ENCODE measurements at regions not wholly inside any gene's neighbourhood (a gene's known extent, or its start where the extent isn't known, plus 50 kb on each side); places are given as distances from the start of the nearest gene placed in this dataset.

DNA sequence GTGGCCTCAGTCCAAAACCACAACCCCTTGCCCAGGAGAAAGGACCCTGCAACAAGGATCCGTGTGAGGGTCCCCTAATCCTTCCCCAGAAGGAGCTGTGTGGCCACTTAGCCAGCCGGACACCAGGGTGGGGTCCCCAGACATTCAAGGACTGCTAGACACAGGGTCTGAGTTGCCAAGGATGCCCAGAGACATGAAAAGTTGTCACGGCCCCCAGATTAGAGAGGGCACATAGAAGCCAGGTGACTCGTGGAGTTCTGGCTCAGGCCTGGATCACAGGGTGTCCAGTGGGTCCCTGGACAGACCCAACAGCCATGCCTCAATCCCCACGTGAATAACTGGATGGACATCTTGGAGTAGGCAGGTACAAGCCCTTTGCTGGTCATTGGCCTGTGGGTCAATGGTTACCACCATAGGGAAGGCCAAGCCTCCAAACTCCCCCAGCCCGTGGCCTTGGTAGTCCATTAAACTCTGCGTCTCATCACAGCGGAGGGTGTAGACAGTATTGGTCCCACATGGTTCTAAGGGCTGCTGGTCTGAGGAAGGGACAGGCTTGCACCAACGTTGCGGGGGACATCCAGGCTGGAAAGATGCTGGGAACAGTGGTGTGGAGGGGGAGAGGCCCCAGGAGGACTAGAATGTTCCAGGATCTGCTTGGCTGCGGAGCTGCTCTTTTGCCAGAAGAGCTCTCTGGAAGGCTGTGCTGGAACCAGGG is 205.9 kb upstream of the PPP2R2D start:
- no peaks in the 10 kb centered on the region for H3K4me1 ChIP-seq
- ChIA-PET POLR2A (no interaction called here), CTCF (no interaction called here)
- no TSS peak for BruUV-seq (replicated peaks)
- TF ChIP-seq, protein P1, sequence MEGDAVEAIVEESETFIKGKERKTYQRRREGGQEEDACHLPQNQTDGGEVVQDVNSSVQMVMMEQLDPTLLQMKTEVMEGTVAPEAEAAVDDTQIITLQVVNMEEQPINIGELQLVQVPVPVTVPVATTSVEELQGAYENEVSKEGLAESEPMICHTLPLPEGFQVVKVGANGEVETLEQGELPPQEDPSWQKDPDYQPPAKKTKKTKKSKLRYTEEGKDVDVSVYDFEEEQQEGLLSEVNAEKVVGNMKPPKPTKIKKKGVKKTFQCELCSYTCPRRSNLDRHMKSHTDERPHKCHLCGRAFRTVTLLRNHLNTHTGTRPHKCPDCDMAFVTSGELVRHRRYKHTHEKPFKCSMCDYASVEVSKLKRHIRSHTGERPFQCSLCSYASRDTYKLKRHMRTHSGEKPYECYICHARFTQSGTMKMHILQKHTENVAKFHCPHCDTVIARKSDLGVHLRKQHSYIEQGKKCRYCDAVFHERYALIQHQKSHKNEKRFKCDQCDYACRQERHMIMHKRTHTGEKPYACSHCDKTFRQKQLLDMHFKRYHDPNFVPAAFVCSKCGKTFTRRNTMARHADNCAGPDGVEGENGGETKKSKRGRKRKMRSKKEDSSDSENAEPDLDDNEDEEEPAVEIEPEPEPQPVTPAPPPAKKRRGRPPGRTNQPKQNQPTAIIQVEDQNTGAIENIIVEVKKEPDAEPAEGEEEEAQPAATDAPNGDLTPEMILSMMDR (IDR thresholded peaks at IDR 0.05; ENCODE audit: insufficient read depth in 1 of 2, low read depth in 1 of 2, low read length in 1 of 2, severe bottlenecking in 1 of 2, unreplicated experiment in 1 of 2), result no peak
- peaks cover 8% of the 10 kb centered on the region for H3K9me3 Mint-ChIP-seq (ENCODE audit: unreplicated experiment)
- DNase-seq, result peak in 1 of 2 experiments; percentile 26
- H3K27ac Mint-ChIP-seq (ENCODE audit: unreplicated experiment), result no peak overlapping the region
- H3K36me3 Mint-ChIP-seq (ENCODE audit: insufficient read depth, unreplicated experiment), result no peaks in the 10 kb centered on the region
- H3K4me1 Mint-ChIP-seq (ENCODE audit: low read depth, unreplicated experiment), result no peaks in the 10 kb centered on the region
- H3K4me3 Mint-ChIP-seq (ENCODE audit: unreplicated experiment), result no peak overlapping the region
- peaks cover 15% of the 10 kb centered on the region for H3K27me3 Mint-ChIP-seq (ENCODE audit: insufficient read depth, unreplicated experiment)
- H3K27me3 ChIP-seq (replicated peaks; ENCODE audit: control insufficient read depth, insufficient read depth, low read length), result no peaks in the 10 kb centered on the region
- H3K4me3 ChIP-seq (ENCODE audit: low read depth, low read length), result no peak overlapping the region
- no peaks in the 10 kb centered on the region for H3K9me3 ChIP-seq
- intact Hi-C loops (cut with micrococcal nuclease; ENCODE audit: unreplicated experiment), result loop anchor here (10.0 kb wide), 1 partner anchor 90 kb away; no protein-coding TSS in a partner anchor
- H3K36me3 ChIP-seq (ENCODE audit: control insufficient read depth, insufficient read depth, low read length), result no peaks in the 10 kb centered on the region

DNA sequence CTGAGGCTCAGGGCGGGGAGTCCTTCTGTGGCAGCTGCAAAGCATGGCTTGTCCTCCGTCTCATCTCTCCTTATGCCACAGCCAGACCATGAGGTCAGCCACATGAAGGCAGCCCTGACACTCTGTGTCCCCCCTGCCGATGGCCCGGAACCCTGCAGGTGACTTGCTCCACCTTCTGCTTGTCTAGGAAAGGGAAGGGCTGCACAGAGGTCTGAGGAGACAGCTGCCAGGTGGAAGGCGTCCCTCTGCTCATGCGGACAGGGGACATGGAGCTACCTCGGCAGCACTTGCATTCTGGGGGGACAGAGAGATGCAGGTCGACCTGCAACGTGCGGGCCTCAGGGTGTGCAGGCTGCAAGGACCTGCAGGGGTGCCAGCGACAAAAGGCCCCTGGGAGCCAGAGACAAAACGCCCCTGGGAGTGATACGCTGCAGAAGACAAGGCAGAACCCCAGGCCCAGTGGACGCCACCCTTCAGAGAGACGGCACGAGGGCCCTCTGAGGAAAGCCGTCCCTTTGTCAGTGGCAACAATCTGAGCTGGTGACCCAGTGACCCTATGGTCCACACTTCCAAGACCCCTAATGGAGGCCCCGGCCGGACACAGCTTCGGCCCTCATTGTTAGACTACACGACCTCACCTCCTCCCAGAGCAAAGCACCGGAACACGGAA is 205.2 kb upstream of the PPP2R2D start:
- no TSS peak for BruUV-seq (replicated peaks)
- DNase-seq, result peak in 1 of 2 experiments; percentile 17
- Histone ChIP-seq H3K9me3 (no peaks in the 10 kb centered on the region), H3K4me3 (ENCODE audit: low read depth, low read length) (no peak overlapping the region), H3K27me3 (replicated peaks; ENCODE audit: control insufficient read depth, insufficient read depth, low read length) (no peaks in the 10 kb centered on the region), H3K4me1 (no peaks in the 10 kb centered on the region), H3K36me3 (ENCODE audit: control insufficient read depth, insufficient read depth, low read length) (no peaks in the 10 kb centered on the region)
- Mint-ChIP-seq H3K27me3 (ENCODE audit: insufficient read depth, unreplicated experiment) (peaks cover 15% of the 10 kb centered on the region), H3K36me3 (ENCODE audit: insufficient read depth, unreplicated experiment) (no peaks in the 10 kb centered on the region), H3K4me3 (ENCODE audit: unreplicated experiment) (no peak overlapping the region), H3K27ac (ENCODE audit: unreplicated experiment) (no peak overlapping the region), H3K9me3 (ENCODE audit: unreplicated experiment) (peaks cover 1% of the 10 kb centered on the region), H3K4me1 (ENCODE audit: low read depth, unreplicated experiment) (no peaks in the 10 kb centered on the region)
- ChIA-PET POLR2A (no interaction called here), CTCF (no interaction called here)
- TF ChIP-seq, protein P1 (IDR thresholded peaks at IDR 0.05; ENCODE audit: insufficient read depth in 1 of 2, low read depth in 1 of 2, low read length in 1 of 2, severe bottlenecking in 1 of 2, unreplicated experiment in 1 of 2), result no peak
- intact Hi-C loops (cut with micrococcal nuclease; ENCODE audit: unreplicated experiment), result loop anchor here (10.0 kb wide), 1 partner anchor 89 kb away; no protein-coding TSS in a partner anchor

DNA sequence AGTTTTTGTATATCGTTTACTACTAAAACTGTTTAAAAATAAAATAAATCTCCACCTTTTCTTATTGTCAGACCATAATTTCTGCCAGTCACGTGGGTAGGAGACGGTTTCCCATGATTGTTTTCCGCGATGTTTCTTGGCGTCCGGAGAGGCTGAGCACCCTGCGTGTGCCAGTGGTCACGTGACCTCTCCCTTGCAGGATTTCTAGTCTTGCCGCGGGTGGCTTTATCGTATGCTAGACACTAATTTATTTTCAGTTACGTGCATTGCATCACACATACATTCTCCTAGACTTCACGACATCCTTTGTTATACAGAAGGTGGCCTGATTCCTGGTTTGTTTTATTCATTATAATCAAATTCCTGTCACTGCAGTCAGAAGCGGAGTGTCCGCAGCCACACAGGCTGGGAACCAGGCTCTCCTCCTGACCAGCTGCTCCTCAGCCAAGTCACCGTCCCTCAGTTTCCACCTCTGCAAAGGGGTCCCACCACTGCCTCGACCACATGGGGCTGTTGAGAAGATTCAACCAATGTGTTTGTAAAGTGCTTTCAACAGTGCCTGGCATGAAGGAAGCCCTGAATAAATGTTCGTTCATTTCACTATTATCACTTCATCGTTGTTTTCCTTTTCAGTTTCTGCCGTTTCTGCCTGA is 203.2 kb upstream of the PPP2R2D start:
- no TSS peak for BruUV-seq (replicated peaks)
- no peak overlapping the region for H3K4me3 ChIP-seq (ENCODE audit: low read depth, low read length)
- H3K36me3 Mint-ChIP-seq (ENCODE audit: insufficient read depth, unreplicated experiment), result no peaks in the 10 kb centered on the region
- CTCF ChIA-PET, result no interaction called here
- no peaks in the 10 kb centered on the region for H3K36me3 ChIP-seq (ENCODE audit: control insufficient read depth, insufficient read depth, low read length)
- no peak overlapping the region for H3K4me3 Mint-ChIP-seq (ENCODE audit: unreplicated experiment)
- DNase-seq, result peak in 1 of 2 experiments; percentile 20
- H3K9me3 Mint-ChIP-seq (ENCODE audit: unreplicated experiment), result no peaks in the 10 kb centered on the region
- no peaks in the 10 kb centered on the region for H3K27me3 ChIP-seq (replicated peaks; ENCODE audit: control insufficient read depth, insufficient read depth, low read length)
- H3K9me3 ChIP-seq, result no peaks in the 10 kb centered on the region
- H3K27me3 Mint-ChIP-seq (ENCODE audit: insufficient read depth, unreplicated experiment), result peaks cover 12% of the 10 kb centered on the region
- no peaks in the 10 kb centered on the region for H3K4me1 ChIP-seq
- intact Hi-C loops (cut with micrococcal nuclease; ENCODE audit: unreplicated experiment), result loop anchor here (10.0 kb wide), 1 partner anchor 87 kb away; no protein-coding TSS in a partner anchor
- POLR2A ChIA-PET, result no interaction called here
- H3K4me1 Mint-ChIP-seq (ENCODE audit: low read depth, unreplicated experiment), result no peaks in the 10 kb centered on the region
- H3K27ac Mint-ChIP-seq (ENCODE audit: unreplicated experiment), result no peak overlapping the region
- TF ChIP-seq, protein P1 (IDR thresholded peaks at IDR 0.05; ENCODE audit: insufficient read depth in 1 of 2, low read depth in 1 of 2, low read length in 1 of 2, severe bottlenecking in 1 of 2, unreplicated experiment in 1 of 2), result no peak

All from Caco-2 (cell line).